ENCODE measurements at regions not wholly inside any gene's neighbourhood (a gene's known extent, or its start where the extent isn't known, plus 50 kb on each side); places are given as distances from the start of the nearest gene placed in this dataset.

- no peak for DNase-seq
Observed at GRCh38 chr18:77862066-77862757, 612.6 kb downstream of the GALR1 start.

DNA sequence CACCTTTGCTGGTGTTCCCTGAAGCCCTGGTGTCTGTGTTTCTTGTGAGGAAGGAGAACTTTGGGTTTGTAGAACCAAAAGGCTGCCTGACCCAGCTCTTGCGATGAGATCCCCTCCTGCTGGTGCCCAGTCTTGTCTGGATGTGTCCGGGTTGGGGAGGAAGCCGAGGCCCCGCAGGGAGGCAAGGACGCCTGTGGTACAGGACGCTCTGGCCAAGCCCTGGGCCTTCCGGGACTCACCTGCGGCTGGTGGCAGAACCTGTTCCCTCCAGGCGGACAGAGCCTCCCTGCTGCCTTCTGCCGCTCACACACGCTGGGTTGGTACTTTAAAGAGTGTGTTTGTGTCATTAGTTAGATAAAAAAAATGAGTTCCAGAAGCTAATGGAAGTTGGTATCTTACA lies 616.2 kb downstream of the GALR1 start:
- no peak for DNase-seq

GRCh38 chr18:77866351-77866750 lies 616.7 kb downstream of the GALR1 start:
- no peak for DNase-seq

DNA sequence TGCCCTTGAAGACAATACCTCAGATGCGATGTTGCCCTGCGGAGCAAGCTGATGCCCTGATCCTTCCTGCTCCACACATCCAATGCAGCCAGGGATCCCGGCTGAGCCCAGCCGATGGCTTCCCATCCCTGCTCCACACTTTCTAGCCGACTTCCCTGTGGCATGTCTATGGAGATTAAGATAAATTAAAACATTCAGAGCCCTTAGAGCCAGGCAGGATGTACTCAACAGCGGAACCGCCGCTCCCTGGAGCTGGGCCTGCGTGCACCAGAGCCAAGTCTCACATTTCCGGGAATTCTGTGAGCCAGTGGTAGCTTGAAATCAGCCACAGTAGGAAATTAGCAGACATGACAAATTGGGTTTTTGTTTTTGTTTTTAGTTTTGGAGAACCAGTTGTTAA lies 620.6 kb downstream of the GALR1 start:
- DNase-seq: no peak

DNA sequence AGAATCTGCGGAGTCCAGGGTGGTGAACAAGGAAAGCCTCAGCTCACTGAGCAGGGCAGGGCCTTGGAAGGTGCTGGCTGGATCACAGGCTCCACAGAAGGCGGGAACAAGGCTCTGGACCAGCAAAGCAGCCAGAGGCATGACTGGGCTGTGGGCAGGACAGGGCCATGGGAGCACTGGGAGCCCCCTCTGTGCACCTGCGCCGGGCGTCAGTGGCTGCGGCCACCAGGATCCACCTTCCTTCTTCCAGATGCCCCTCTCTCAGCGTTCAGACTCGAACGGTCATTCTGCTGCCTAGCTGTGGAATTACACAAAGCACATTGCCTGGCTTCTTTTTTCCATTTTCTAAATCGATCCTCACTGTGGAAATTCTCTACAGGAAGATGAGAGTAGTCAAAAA lies 621.2 kb downstream of the GALR1 start:
- DNase-seq: no peak

GRCh38 chr18:77872166-77872565 lies 622.5 kb downstream of the GALR1 start:
- no peak for DNase-seq

DNA sequence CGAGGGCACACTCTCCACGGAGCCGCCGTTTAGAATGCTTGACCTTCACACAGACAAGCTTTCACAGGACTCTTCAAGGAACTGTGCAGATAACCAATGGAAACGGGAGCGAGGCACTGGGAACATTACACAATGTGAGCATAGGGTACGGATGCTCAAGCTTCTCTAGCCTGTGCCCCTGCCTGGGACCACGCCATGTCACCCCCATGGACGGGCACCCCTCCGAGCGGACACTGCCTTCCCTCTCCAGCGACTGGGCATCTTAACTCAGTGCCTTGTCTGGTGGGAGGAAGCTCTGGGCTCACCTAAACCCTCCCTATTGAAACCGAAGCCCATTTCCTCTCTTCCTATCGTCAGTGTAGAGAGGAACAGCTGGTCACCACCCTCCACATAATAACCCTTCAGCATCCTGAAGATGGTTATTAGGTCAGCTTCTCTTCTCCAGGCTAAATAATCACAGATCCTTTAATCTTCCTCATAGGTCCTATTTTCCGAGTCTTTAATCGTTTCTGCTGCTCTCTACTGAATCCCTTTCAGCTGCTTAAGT lies 626.7 kb downstream of the GALR1 start:
- no peak for DNase-seq

DNA sequence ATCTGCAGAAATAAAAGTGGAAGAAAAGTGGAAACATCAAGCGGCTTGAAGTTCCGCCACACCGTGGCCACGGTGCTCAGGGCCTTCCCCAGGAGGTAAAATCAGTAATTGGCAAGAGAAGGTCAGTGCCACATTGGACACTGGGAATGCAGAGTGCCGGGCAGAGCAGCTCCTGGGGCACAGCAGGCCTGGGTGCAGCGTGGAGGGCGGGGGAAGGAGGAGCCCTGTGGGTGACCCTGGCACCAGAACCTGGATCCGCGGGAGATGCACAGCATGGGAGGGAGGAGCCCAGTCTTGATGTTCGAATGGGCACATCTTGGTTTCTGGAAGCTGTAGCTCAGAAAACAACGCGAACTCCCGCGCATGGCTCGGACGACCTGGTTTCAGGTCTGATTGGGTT lies 630.2 kb downstream of the GALR1 start:
- DNase-seq: no peak

DNA sequence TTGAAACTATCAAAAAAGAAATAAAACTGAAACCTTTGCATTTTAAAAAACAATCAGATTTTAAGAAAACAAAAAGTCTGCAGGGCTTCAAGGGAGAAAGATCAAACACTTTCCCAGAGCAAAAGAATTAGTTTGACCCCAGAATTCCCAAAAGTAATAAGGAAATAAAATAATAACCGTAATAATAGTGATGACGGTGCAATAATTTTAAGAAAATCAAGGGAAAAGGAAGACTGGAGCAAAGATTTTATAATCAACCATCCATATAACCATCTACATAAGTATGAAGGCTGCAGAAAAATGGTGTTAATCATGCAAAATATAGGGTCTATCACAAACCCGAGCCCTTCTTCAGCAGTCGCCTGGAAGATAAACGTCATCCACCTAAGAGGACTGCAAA lies 634.8 kb downstream of the GALR1 start:
- no peak for DNase-seq

DNA sequence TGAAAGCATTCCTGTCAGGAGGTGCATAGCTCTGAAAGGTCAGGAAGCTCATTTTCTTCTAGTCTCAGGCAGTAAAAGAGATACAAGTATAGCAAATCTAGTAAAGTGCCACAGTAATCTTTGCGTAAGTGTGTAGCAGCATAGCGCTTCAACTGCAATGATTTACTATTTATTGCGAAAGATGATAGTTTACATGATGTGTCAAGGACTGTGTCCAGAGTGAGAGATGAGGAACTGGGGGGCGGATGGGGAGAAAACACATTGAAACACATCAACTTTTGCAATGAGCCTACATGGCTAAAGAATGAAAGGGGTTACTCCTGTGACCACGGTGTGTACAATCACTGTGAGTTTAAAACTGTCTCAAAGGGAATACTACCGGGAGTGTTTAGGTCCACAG lies 644.4 kb downstream of the GALR1 start:
- no peak for DNase-seq

GRCh38 chr18:77895250-77895649 lies 645.6 kb downstream of the GALR1 start:
- DNase-seq: no peak

- no peak for DNase-seq
Observed at GRCh38 chr18:77896586-77897252, 647.1 kb downstream of the GALR1 start.

DNA sequence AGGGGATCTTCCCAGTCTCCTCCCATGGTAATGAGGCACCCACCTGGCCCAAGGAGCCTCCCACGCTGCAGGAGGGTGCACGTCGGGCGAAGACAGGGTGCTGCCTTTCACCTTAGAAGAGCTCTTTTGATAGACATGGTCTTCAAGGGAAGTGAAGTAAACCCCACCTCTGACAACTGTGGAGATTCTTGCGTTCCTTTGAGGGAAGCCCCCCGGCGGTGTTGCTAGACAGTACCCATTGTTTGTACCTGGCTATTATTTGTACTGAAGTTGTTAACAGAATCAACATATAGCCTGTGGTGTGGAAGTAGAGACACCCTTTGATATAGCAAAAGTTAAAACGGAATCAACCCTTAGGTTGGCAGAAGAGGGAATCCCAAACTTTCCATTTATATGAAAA lies 648.0 kb downstream of the GALR1 start:
- no peak for DNase-seq

GRCh38 chr18:77899972-77900754 lies 650.5 kb downstream of the GALR1 start:
- peak in 3 of 4 experiments; percentile 11 to 38 (median 14) for DNase-seq

GRCh38 chr18:77905011-77905410 lies 655.4 kb downstream of the GALR1 start:
- DNase-seq: no peak

DNA sequence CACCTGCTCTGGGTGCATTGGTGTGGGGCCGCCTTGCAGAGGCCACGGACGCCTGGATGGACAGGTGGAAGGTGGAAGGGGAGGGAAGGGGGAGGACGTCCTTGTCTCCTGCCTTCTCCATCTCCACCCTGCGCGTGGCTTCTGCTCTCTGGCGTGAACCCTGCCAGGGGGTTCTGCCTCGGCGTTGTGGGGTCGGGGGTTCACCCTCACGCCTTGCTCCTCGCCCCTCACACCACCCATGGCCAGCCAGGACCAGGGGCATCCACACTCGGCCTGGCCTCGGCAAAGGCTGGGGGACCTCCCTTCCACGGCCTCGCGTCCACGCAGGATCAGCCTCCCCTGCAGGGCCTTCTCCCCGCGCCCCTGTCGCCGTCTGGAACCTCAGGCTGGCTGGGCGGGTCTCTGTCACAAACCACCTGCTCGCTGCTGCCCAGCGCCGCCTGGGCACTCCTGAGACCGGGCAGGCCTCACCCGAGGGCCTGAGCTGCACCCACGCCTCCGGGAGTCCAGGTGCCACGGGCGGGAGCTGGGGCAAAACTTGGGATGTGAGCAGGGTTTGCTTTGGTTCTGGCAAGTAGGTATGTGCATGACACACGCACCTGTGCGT lies 655.9 kb downstream of the GALR1 start:
- DNase-seq: no peak

DNA sequence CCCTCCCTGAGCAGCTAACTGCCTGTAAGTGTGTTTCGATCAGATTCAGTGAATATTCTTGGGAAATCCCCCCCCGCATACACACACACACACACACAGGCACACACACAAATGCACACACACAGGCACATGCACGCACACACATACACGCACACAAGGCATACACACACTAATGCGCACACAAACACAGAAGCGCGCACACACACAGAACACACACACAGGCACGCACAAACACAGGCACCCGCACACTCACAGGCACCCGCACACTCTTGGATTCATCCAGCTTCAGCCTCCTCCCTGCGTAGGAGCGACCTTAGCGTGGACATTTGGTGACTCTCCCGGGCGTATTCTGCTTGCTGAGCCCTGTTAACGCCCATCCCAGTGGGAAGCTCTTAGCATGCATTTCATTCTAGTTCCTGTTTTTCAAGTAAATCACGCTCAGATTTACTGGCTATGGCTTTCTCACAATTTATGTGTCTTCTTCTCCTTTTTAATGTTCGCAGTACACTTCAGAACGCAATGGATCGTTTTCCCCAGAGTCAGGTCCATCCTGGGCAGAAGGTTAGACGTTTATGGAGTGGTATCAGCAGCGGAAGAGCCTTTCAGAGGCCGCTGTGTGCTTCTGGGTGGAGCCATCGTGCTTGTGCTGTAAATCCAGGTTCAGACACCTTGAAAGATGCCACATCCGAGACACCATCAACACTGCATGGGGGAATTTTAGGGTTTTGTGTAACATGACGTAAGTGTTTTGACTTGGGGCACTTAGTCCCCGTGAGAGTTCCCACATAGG lies 656.6 kb downstream of the GALR1 start:
- no peak for DNase-seq

- DNase-seq: no peak
Observed at GRCh38 chr18:77910347-77910746, 660.7 kb downstream of the GALR1 start.

DNA sequence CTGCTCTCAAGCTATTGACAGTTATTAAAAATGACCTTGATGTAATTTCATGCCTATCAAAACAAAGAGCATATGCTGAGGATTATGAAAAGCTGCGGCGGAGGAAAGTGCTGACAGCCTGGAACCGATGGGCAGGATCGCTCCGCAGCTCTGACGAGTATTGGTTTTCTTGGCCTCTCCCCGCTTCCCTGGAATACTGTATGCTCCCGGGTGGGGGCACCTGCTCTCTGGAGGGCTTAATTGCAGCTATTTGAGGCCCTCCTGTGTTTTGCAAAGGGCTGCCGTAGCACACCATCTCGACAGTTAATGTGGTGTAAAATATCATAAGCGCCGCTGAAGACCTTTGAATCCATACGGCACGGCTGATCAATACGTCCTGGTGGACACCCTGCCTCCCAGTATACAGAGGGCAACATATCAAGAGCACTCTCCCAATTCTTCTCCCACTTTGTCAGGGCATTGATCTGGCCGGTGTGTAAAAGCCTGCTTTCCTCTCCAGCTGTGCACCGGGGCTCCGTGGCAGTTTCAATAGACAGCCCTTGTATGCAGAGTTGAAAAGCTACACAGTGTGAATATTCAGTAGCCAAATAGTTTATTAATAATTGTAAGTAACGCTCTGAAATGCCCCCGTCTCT lies 662.4 kb downstream of the GALR1 start:
- no peak for DNase-seq

GRCh38 chr18:77918730-77919129 lies 669.1 kb downstream of the GALR1 start:
- DNase-seq: no peak

- no peak for DNase-seq
Observed at GRCh38 chr18:77919923-77920322, 670.3 kb downstream of the GALR1 start.

DNA sequence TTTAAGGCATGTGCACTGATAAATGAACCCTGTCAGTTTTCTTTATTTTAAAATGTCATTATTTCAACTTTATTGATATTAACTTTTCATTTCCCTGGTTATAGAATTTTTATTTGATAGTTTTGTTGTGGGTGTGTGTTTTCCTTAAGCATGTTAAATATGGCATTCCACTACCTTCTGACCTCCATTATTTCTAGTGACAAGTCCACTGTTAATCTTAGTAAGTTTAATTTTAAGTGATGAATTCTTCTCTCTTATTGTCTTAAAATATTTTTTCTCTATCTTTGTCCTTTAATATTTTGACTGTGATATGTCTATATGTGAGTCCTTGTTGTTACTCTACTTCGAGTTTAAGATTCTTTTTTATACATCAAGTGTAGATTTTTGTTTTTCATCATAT lies 685.7 kb downstream of the GALR1 start:
- no peak for DNase-seq
